ENCODE measurements at regions not wholly inside any gene's neighbourhood (a gene's known extent, or its start where the extent isn't known, plus 50 kb on each side); places are given as distances from the start of the nearest gene placed in this dataset.

- no peak for ATAC-seq
- Histone ChIP-seq H3K9me2 (ENCODE audit: insufficient read depth) (no peaks in the 10 kb centered on the region), H3K36me3 (ENCODE audit: insufficient read depth) (no peaks in the 10 kb centered on the region), H3K27me3 (ENCODE audit: insufficient read depth) (no peaks in the 10 kb centered on the region), H3K79me2 (replicated peaks; ENCODE audit: insufficient read depth) (no peaks in the 10 kb centered on the region), H3K4me2 (no peak overlapping the region), H3K4me1 (ENCODE audit: insufficient read depth) (no peaks in the 10 kb centered on the region), H2AFZ (no peak overlapping the region), H3F3A (replicated peaks; ENCODE audit: low read depth) (no peaks in the 10 kb centered on the region), H3K4me3 (no peak overlapping the region), H3K27ac (ENCODE audit: low read depth) (no peak overlapping the region), H4K20me1 (replicated peaks; ENCODE audit: insufficient read depth) (no peaks in the 10 kb centered on the region)
- Mint-ChIP-seq H3K4me3 (no peak overlapping the region), H3K9me3 (peaks cover 17% of the 10 kb centered on the region), H3K27me3 (ENCODE audit: insufficient read depth, low read depth, poor library complexity) (no peaks in the 10 kb centered on the region), H3K36me3 (ENCODE audit: low read depth) (peaks cover 12% of the 10 kb centered on the region; the same call in 2 of the 3 replicates), H3K27ac (no peak overlapping the region), H3K4me1 (no peaks in the 10 kb centered on the region)
- DNase-seq (ENCODE audit: low spot score), result no peak
- TF ChIP-seq CTCF (conservative IDR thresholded peaks at IDR 0.05; ENCODE audit: low read depth in 2 of 2) (no peak), EZH2phosphoT487 (IDR thresholded peaks at IDR 0.05; ENCODE audit: unreplicated experiment) (no peak), CREB1 (CRISPR knock-in tag; IDR thresholded peaks at IDR 0.05; ENCODE audit: low read depth) (no peak), JUNB (IDR thresholded peaks at IDR 0.05; ENCODE audit: unreplicated experiment) (no peak)
Observed at GRCh38 chr10:60555700-60556099, 166.0 kb upstream of the ANK3 start.

- H3K9me3 Mint-ChIP-seq, result peaks cover 5% of the 10 kb centered on the region
- H3K36me3 Mint-ChIP-seq (ENCODE audit: low read depth), result peaks cover 8% of the 10 kb centered on the region; the same call in 2 of the 3 replicates
- no peak overlapping the region for H3K4me3 Mint-ChIP-seq
- peaks cover 3% of the 10 kb centered on the region; the same call in 1 of the 3 replicates for H3K4me1 Mint-ChIP-seq
- no peaks in the 10 kb centered on the region for H3K9me2 ChIP-seq (ENCODE audit: insufficient read depth)
- H2AFZ ChIP-seq, result no peak overlapping the region
- peaks cover 2% of the 10 kb centered on the region for H3K27me3 Mint-ChIP-seq (ENCODE audit: insufficient read depth, low read depth, poor library complexity)
- DNase-seq (ENCODE audit: low spot score) (peak; percentile 44), ATAC-seq (peak; percentile 43; the same call in 2 of the 3 replicates)
- H3K27ac ChIP-seq (ENCODE audit: low read depth), result no peak overlapping the region
- H3K79me2 ChIP-seq (replicated peaks; ENCODE audit: insufficient read depth), result no peaks in the 10 kb centered on the region
- H3K36me3 ChIP-seq (ENCODE audit: insufficient read depth), result no peaks in the 10 kb centered on the region
- TF ChIP-seq CTCF (conservative IDR thresholded peaks at IDR 0.05; ENCODE audit: low read depth in 2 of 2) (peak; percentile 56 to 59), EZH2phosphoT487 (IDR thresholded peaks at IDR 0.05; ENCODE audit: unreplicated experiment) (no peak), ETS1 (IDR thresholded peaks at IDR 0.05) (no peak), ZNF114 (CRISPR knock-in tag; IDR thresholded peaks at IDR 0.05) (no peak), CREB1 (CRISPR knock-in tag; IDR thresholded peaks at IDR 0.05; ENCODE audit: low read depth) (no peak), ZNF331 (CRISPR knock-in tag; IDR thresholded peaks at IDR 0.05; ENCODE audit: low read depth) (no peak), POLR2AphosphoS5 (IDR thresholded peaks at IDR 0.05; ENCODE audit: low read depth) (no peak), REST (IDR thresholded peaks at IDR 0.05; ENCODE audit: unreplicated experiment) (no peak)
- peaks cover 3% of the 10 kb centered on the region; the same call in 1 of the 2 replicates for H3K4me1 ChIP-seq (ENCODE audit: insufficient read depth)
- H3F3A ChIP-seq (replicated peaks; ENCODE audit: low read depth), result no peaks in the 10 kb centered on the region
- H3K27ac Mint-ChIP-seq, result no peak overlapping the region
- no peaks in the 10 kb centered on the region for H3K27me3 ChIP-seq (ENCODE audit: insufficient read depth)
- no peak overlapping the region for H3K4me3 ChIP-seq
- no peaks in the 10 kb centered on the region for H4K20me1 ChIP-seq (replicated peaks; ENCODE audit: insufficient read depth)
- H3K4me2 ChIP-seq, result no peak overlapping the region
Observed at GRCh38 chr10:60549686-60550085, 160.0 kb upstream of the ANK3 start.

Data from GM23338 (cell line).